Caco-2 (cell line): ENCODE measurements at regions not wholly inside any gene's neighbourhood (a gene's known extent, or its start where the extent isn't known, plus 50 kb on each side); places are given as distances from the start of the nearest gene placed in this dataset.

ENCODE experiments used
- BruUV-seq: library from RNA; stranded (reverse); fragments of 400-500 nt; replicated peaks from 2 replicates; lab custom pipeline; 2021; lab: Mats Ljungman, UMichigan
- CTCF ChIA-PET: fragments of 300-600 bp; sonication (Branson Sonifier 250); formaldehyde crosslinking; loops from one replicate; lab custom pipeline; 2022; ENCODE audit warnings: antibody characterized with exemption; lab: Charles Lee
- POLR2A ChIA-PET: fragments of 300-600 bp; sonication (Branson Sonifier 250); formaldehyde crosslinking; loops from one replicate; lab custom pipeline; 2022; ENCODE audit warnings: antibody characterized with exemption; lab: Charles Lee
- DNase-seq, 2 experiments: peaks; one replicate each; pipeline versions ENCODE4 v3.0.0 to v3.0.0-alpha.2; 2020 to 2022
- H3K27me3 ChIP-seq: replicated peaks from 2 replicates; pipeline ENCODE4 v1.6.0; 2011; ENCODE audit warnings: low read length; ENCODE audit not compliant: control insufficient read depth, insufficient read depth
- H3K36me3 ChIP-seq: 2 replicates; pipeline ENCODE4 v1.5.1; 2011; ENCODE audit warnings: low read length; ENCODE audit not compliant: control insufficient read depth, insufficient read depth
- H3K4me1 ChIP-seq: fragments of 250-450 bp; sonication (Bioruptor Pico); 2 replicates; pipeline ENCODE4 v1.5.1; 2020; ENCODE audit warnings: mild to moderate bottlenecking
- H3K4me3 ChIP-seq: 2 replicates; pipeline ENCODE4 v1.5.1; 2011; ENCODE audit warnings: low read depth, mild to moderate bottlenecking, control low read depth, low read length
- H3K9me3 ChIP-seq: fragments of 250-450 bp; sonication (Bioruptor Pico); 2 replicates; pipeline ENCODE4 v1.5.1; 2020; ENCODE audit warnings: mild to moderate bottlenecking, moderate library complexity
- H3K27ac Mint-ChIP-seq: one replicate; pipeline ENCODE4 v1.8.0; 2022; ENCODE audit warnings: mixed read lengths; ENCODE audit not compliant: unreplicated experiment
- H3K27me3 Mint-ChIP-seq: one replicate; pipeline ENCODE4 v1.8.0; 2022; ENCODE audit warnings: mixed read lengths; ENCODE audit not compliant: insufficient read depth, unreplicated experiment
- H3K36me3 Mint-ChIP-seq: one replicate; pipeline ENCODE4 v1.8.0; 2022; ENCODE audit warnings: mild to moderate bottlenecking, mixed read lengths; ENCODE audit not compliant: insufficient read depth, unreplicated experiment
- H3K4me1 Mint-ChIP-seq: one replicate; pipeline ENCODE4 v1.8.0; 2022; ENCODE audit warnings: low read depth, mixed read lengths; ENCODE audit not compliant: unreplicated experiment
- H3K4me3 Mint-ChIP-seq: one replicate; pipeline ENCODE4 v1.8.0; 2022; ENCODE audit warnings: mild to moderate bottlenecking, moderate library complexity, mixed read lengths; ENCODE audit not compliant: unreplicated experiment
- H3K9me3 Mint-ChIP-seq: one replicate; pipeline ENCODE4 v1.8.0; 2022; ENCODE audit warnings: mixed read lengths; ENCODE audit not compliant: unreplicated experiment
- CTCF ChIP-seq, 2 experiments: fragments of 200-600 bp in 1 of 2; IDR thresholded peaks; 1 replicate in 1 of 2; 2 replicates in 1 of 2; pipeline versions ENCODE4 v1.5.1 to v1.8.0; 2011 to 2022; ENCODE audit warnings: antibody characterized with exemption in 1 of 2, control low read depth in 1 of 2, inconsistent platforms in 1 of 2, low read depth in 1 of 2, low read length in 1 of 2, mild to moderate bottlenecking in 1 of 2, moderate library complexity in 1 of 2; ENCODE audit not compliant: insufficient read depth in 1 of 2, severe bottlenecking in 1 of 2, unreplicated experiment in 1 of 2
- intact Hi-C: fragments of 100-400 bp; cut with micrococcal nuclease; formaldehyde crosslinking; loops from one replicate; pipeline ENCODE4 v1.10.0; 2022; ENCODE audit not compliant: unreplicated experiment

- H3K4me3 Mint-ChIP-seq, result no peak overlapping the region
- Histone ChIP-seq H3K27me3 (no peaks in the 10 kb centered on the region), H3K9me3 (no peaks in the 10 kb centered on the region), H3K4me3 (no peak overlapping the region), H3K36me3 (no peaks in the 10 kb centered on the region), H3K4me1 (no peaks in the 10 kb centered on the region)
- BruUV-seq, result no TSS peak
- no peak for DNase-seq
- CTCF ChIA-PET, result no interaction called here
- H3K27me3 Mint-ChIP-seq, result no peaks in the 10 kb centered on the region
- H3K36me3 Mint-ChIP-seq, result no peaks in the 10 kb centered on the region
- intact Hi-C loops, result no loop called here
- TF ChIP-seq CTCF (IDR thresholded peaks at IDR 0.05; ENCODE audit: insufficient read depth in 1 of 2, low read depth in 1 of 2, low read length in 1 of 2, severe bottlenecking in 1 of 2, unreplicated experiment in 1 of 2), result no peak
- H3K27ac Mint-ChIP-seq, result no peak overlapping the region
- H3K9me3 Mint-ChIP-seq, result no peaks in the 10 kb centered on the region
- POLR2A ChIA-PET, result no interaction called here
- H3K4me1 Mint-ChIP-seq, result no peaks in the 10 kb centered on the region
Measured at GRCh38 chr21:15257646-15258045, 192.8 kb upstream of the NRIP1 start.

GRCh38 chr21:15259824-15260223, 195.0 kb upstream of the NRIP1 start:
- no peaks in the 10 kb centered on the region for H3K27me3 Mint-ChIP-seq
- no TSS peak for BruUV-seq
- H3K27me3 ChIP-seq, result no peaks in the 10 kb centered on the region
- no peaks in the 10 kb centered on the region for H3K36me3 ChIP-seq
- no peaks in the 10 kb centered on the region for H3K4me1 ChIP-seq
- H3K4me3 ChIP-seq, result no peak overlapping the region
- ChIA-PET CTCF (no interaction called here), POLR2A (no interaction called here)
- H3K4me3 Mint-ChIP-seq, result no peak overlapping the region
- no peaks in the 10 kb centered on the region for H3K9me3 ChIP-seq
- no peak for DNase-seq
- H3K4me1 Mint-ChIP-seq, result no peaks in the 10 kb centered on the region
- H3K27ac Mint-ChIP-seq, result no peak overlapping the region
- no peaks in the 10 kb centered on the region for H3K9me3 Mint-ChIP-seq
- H3K36me3 Mint-ChIP-seq, result no peaks in the 10 kb centered on the region
- intact Hi-C loops, result no loop called here
- no peak for TF ChIP-seq CTCF (IDR thresholded peaks at IDR 0.05; ENCODE audit: insufficient read depth in 1 of 2, low read depth in 1 of 2, low read length in 1 of 2, severe bottlenecking in 1 of 2, unreplicated experiment in 1 of 2)

- no TSS peak for BruUV-seq
- H3K27ac Mint-ChIP-seq, result no peak overlapping the region
Measured at GRCh38 chr21:15260604-15261003, 195.8 kb upstream of the NRIP1 start.

More at GRCh38 chr21:15260604-15261003, 195.8 kb upstream of the NRIP1 start:
- no peaks in the 10 kb centered on the region for H3K27me3 ChIP-seq
- no peaks in the 10 kb centered on the region for H3K4me1 ChIP-seq
- TF ChIP-seq CTCF (IDR thresholded peaks at IDR 0.05; ENCODE audit: insufficient read depth in 1 of 2, low read depth in 1 of 2, low read length in 1 of 2, severe bottlenecking in 1 of 2, unreplicated experiment in 1 of 2), result no peak
- CTCF ChIA-PET, result no interaction called here
- no peaks in the 10 kb centered on the region for H3K36me3 Mint-ChIP-seq
- H3K27me3 Mint-ChIP-seq, result no peaks in the 10 kb centered on the region
- H3K4me1 Mint-ChIP-seq, result no peaks in the 10 kb centered on the region
- H3K36me3 ChIP-seq, result no peaks in the 10 kb centered on the region
- DNase-seq, result no peak
- H3K4me3 Mint-ChIP-seq, result no peak overlapping the region
- H3K9me3 Mint-ChIP-seq, result no peaks in the 10 kb centered on the region
- POLR2A ChIA-PET, result no interaction called here
- H3K9me3 ChIP-seq, result no peaks in the 10 kb centered on the region
- H3K4me3 ChIP-seq, result no peak overlapping the region
- intact Hi-C loops, result no loop called here
